CD4-positive, alpha-beta T cell treated with Interleukin-17A for 1 hour (primary cell): ENCODE measurements at regions not wholly inside any gene's neighbourhood (a gene's known extent, or its start where the extent isn't known, plus 50 kb on each side); places are given as distances from the start of the nearest gene placed in this dataset.
"Not testable (repeated sequence)": the region's sequence is repeated elsewhere in the genome, so short reads cannot be mapped to it uniquely, and the experiment has no call there.

Experiments
- DNase-seq: peaks from one replicate; pipeline ENCODE4 v3.0.0-alpha.2; 2020

- DNase-seq, result no peak
Observed at GRCh38 chr20:4335722-4336121, 86.6 kb upstream of the ADRA1D start.

GRCh38 chr20:4332121-4332860 lies 83.2 kb upstream of the ADRA1D start:
- no peak for DNase-seq

- DNase-seq, result no peak
Observed at GRCh38 chr20:4330011-4330410, 80.9 kb upstream of the ADRA1D start.

GRCh38 chr20:4329232-4329631 lies 80.1 kb upstream of the ADRA1D start:
- DNase-seq, result no peak

- no peak for DNase-seq
Observed at GRCh38 chr20:4328541-4328940, 79.5 kb upstream of the ADRA1D start.

GRCh38 chr20:4327956-4328355 lies 78.9 kb upstream of the ADRA1D start:
- no peak for DNase-seq

- no peak for DNase-seq
Observed at GRCh38 chr20:4326195-4327065, 77.3 kb upstream of the ADRA1D start.

GRCh38 chr20:4325548-4326187 lies 76.6 kb upstream of the ADRA1D start:
- no peak for DNase-seq

- no peak for DNase-seq
Observed at GRCh38 chr20:4324611-4325243, 75.6 kb upstream of the ADRA1D start.

GRCh38 chr20:4322499-4322898 lies 73.4 kb upstream of the ADRA1D start:
- no peak for DNase-seq

GRCh38 chr20:4320291-4320690 lies 71.2 kb upstream of the ADRA1D start:
- peak; percentile 16 for DNase-seq

GRCh38 chr20:4318891-4319290 lies 69.8 kb upstream of the ADRA1D start:
- no peak for DNase-seq

GRCh38 chr20:4310616-4311015 lies 61.5 kb upstream of the ADRA1D start:
- not testable (repeated sequence) for DNase-seq

- DNase-seq, result no peak
Observed at GRCh38 chr20:4306206-4306605, 57.1 kb upstream of the ADRA1D start.

- no peak for DNase-seq
Observed at GRCh38 chr20:4305091-4305490, 56.0 kb upstream of the ADRA1D start.

GRCh38 chr20:4304601-4305000 lies 55.5 kb upstream of the ADRA1D start:
- DNase-seq, result no peak

- DNase-seq, result no peak
Observed at GRCh38 chr20:4303136-4303535, 54.0 kb upstream of the ADRA1D start.

- DNase-seq, result no peak
Observed at GRCh38 chr20:4300921-4301320, 51.8 kb upstream of the ADRA1D start.

GRCh38 chr20:4300401-4300800 lies 51.3 kb upstream of the ADRA1D start:
- no peak for DNase-seq

- DNase-seq, result no peak
Observed at GRCh38 chr20:4299773-4300172, 50.7 kb upstream of the ADRA1D start.

- no peak for DNase-seq
Observed at GRCh38 chr20:4299216-4299615, 50.1 kb upstream of the ADRA1D start.
